PC-3 (cell line): ENCODE measurements at regions not wholly inside any gene's neighbourhood (a gene's known extent, or its start where the extent isn't known, plus 50 kb on each side); places are given as distances from the start of the nearest gene placed in this dataset.

Experiments used
- ATAC-seq: fragments of 200-7000 bp; cut with Tn5 transposase; 2 replicates; pipeline ENCODE4 v1.9.1; 2020; ENCODE audit warnings: mild to moderate bottlenecking, moderate library complexity
- BruUV-seq: library from RNA; stranded (reverse); fragments of 400-500 nt; replicated peaks from 2 replicates; lab custom pipeline; 2021; lab: Mats Ljungman, UMichigan
- CTCF ChIA-PET: fragments of 300-600 bp; sonication (Branson Sonifier 250); formaldehyde crosslinking; loops from one replicate; lab custom pipeline; 2022; ENCODE audit warnings: antibody characterized with exemption; lab: Charles Lee
- POLR2A ChIA-PET: fragments of 300-600 bp; sonication (Branson Sonifier 250); formaldehyde crosslinking; loops from one replicate; lab custom pipeline; 2022; ENCODE audit warnings: antibody characterized with exemption; ENCODE audit not compliant: unreplicated experiment; lab: Charles Lee
- DNase-seq: peaks from one replicate; pipeline ENCODE4 v3.0.0-alpha.2; 2015
- H2AFZ ChIP-seq: fragments of 300-600 bp; sonication (generic); 2 replicates; pipeline ENCODE4 v1.6.0; 2016; ENCODE audit warnings: antibody characterized with exemption, low read length
- H3F3A ChIP-seq: fragments of 300-600 bp; sonication (generic); one replicate; pipeline ENCODE4 v1.6.0; 2017; ENCODE audit warnings: antibody characterized with exemption, low read length, control low read depth, mild to moderate bottlenecking; ENCODE audit not compliant: unreplicated experiment
- H3K27ac ChIP-seq: fragments of 300-600 bp; sonication (generic); 2 replicates; pipeline ENCODE4 v1.5.1; 2016; ENCODE audit warnings: mild to moderate bottlenecking, low read length
- H3K27me3 ChIP-seq: fragments of 300-600 bp; sonication (generic); 2 replicates; pipeline ENCODE4 v1.6.1; 2016; ENCODE audit warnings: low read length, mixed read lengths
- H3K36me3 ChIP-seq: fragments of 300-600 bp; sonication (generic); 2 replicates; pipeline ENCODE4 v1.6.1; 2016; ENCODE audit warnings: low read depth, mixed run types, low read length, mixed read lengths
- H3K4me1 ChIP-seq: fragments of 300-600 bp; sonication (generic); 2 replicates; pipeline ENCODE4 v1.5.1; 2016; ENCODE audit warnings: low read length; ENCODE audit not compliant: insufficient read depth
- H3K4me2 ChIP-seq: fragments of 300-600 bp; sonication (generic); 2 replicates; pipeline ENCODE4 v1.6.0; 2016; ENCODE audit warnings: low read length
- H3K4me3 ChIP-seq: fragments of 300-600 bp; sonication (generic); 2 replicates; pipeline ENCODE4 v1.5.1; 2016; ENCODE audit warnings: mild to moderate bottlenecking, low read length, mixed read lengths
- H3K79me2 ChIP-seq: fragments of 300-600 bp; sonication (generic); 2 replicates; pipeline ENCODE4 v1.6.1; 2017; ENCODE audit warnings: low read length, mixed read lengths
- H3K9ac ChIP-seq: fragments of 300-600 bp; sonication (generic); 2 replicates; pipeline ENCODE4 v1.6.0; 2016; ENCODE audit warnings: mild to moderate bottlenecking, low read length
- H3K9me2 ChIP-seq: fragments of 300-600 bp; sonication (generic); replicated peaks from 2 replicates; pipeline ENCODE4 v1.6.1; 2016; ENCODE audit warnings: mixed run types, low read length, mixed read lengths
- H3K9me3 ChIP-seq: fragments of 300-600 bp; sonication (generic); 2 replicates; pipeline ENCODE4 v1.6.1; 2016; ENCODE audit warnings: low read length, mixed read lengths
- H4K20me1 ChIP-seq: fragments of 300-600 bp; sonication (generic); 2 replicates; pipeline ENCODE4 v1.6.1; 2016; ENCODE audit warnings: low read length, mixed read lengths
- EZH2 ChIP-seq: fragments of 300-600 bp; sonication (generic); IDR thresholded peaks from one replicate; pipeline ENCODE4 v1.6.1; 2017; ENCODE audit warnings: antibody characterized with exemption, mild to moderate bottlenecking, low read length; ENCODE audit not compliant: unreplicated experiment
- EZH2phosphoT487 ChIP-seq: fragments of 300-600 bp; sonication (generic); IDR thresholded peaks from 2 replicates; pipeline ENCODE4 v1.6.1; 2018; ENCODE audit warnings: mild to moderate bottlenecking, antibody characterized with exemption, low read length, borderline replicate concordance
- intact Hi-C: fragments of 100-400 bp; cut with micrococcal nuclease; formaldehyde crosslinking; loops from 2 replicates; pipeline ENCODE4 v1.9.0; 2023
- TF ChIP-seq, protein P1 (sequence below): fragments of 300-600 bp; sonication (generic); conservative IDR thresholded peaks from 2 replicates; pipeline ENCODE4 v1.5.1; 2017; ENCODE audit warnings: antibody characterized with exemption, low read depth, mild to moderate bottlenecking, low read length

DNA sequence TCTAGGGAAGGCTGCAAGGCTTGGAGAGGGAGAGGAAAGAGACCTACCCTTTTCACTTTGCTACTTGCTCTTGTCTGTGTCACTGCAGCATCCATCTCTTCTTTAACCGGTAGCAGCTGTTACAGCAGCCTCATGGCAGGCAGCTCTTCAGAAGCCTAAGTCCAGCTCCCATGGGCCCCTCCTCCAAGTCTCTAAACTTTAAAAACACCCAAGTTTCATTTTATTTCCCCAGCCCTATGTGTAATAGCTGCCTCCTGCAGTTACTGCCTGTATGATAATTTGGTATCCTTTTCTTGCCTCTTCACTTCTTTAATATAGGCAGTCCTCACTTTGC, 313.1 kb upstream of the PIK3R1 start:
- POLR2A ChIA-PET: no interaction called here
- H3K79me2 ChIP-seq: no peaks in the 10 kb centered on the region
- ATAC-seq: no peak
- intact Hi-C loops: no loop called here
- no peaks in the 10 kb centered on the region for H3K27me3 ChIP-seq
- CTCF ChIA-PET: no interaction called here
- H3K4me2 ChIP-seq: no peak overlapping the region
- no peak for DNase-seq
- no peaks in the 10 kb centered on the region for H3K36me3 ChIP-seq
- H3K9me2 ChIP-seq: no peaks in the 10 kb centered on the region
- H3K9me3 ChIP-seq: no peaks in the 10 kb centered on the region
- no peaks in the 10 kb centered on the region for H4K20me1 ChIP-seq
- TF ChIP-seq EZH2phosphoT487 (no peak), EZH2 (no peak)
- TF ChIP-seq, protein P1, sequence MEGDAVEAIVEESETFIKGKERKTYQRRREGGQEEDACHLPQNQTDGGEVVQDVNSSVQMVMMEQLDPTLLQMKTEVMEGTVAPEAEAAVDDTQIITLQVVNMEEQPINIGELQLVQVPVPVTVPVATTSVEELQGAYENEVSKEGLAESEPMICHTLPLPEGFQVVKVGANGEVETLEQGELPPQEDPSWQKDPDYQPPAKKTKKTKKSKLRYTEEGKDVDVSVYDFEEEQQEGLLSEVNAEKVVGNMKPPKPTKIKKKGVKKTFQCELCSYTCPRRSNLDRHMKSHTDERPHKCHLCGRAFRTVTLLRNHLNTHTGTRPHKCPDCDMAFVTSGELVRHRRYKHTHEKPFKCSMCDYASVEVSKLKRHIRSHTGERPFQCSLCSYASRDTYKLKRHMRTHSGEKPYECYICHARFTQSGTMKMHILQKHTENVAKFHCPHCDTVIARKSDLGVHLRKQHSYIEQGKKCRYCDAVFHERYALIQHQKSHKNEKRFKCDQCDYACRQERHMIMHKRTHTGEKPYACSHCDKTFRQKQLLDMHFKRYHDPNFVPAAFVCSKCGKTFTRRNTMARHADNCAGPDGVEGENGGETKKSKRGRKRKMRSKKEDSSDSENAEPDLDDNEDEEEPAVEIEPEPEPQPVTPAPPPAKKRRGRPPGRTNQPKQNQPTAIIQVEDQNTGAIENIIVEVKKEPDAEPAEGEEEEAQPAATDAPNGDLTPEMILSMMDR: no peak
- no peak overlapping the region for H3K9ac ChIP-seq
- H3K4me3 ChIP-seq: no peak overlapping the region
- no peaks in the 10 kb centered on the region for H3F3A ChIP-seq
- no peak overlapping the region for H3K27ac ChIP-seq
- no peak overlapping the region for H2AFZ ChIP-seq
- no TSS peak for BruUV-seq
- no peaks in the 10 kb centered on the region for H3K4me1 ChIP-seq

DNA sequence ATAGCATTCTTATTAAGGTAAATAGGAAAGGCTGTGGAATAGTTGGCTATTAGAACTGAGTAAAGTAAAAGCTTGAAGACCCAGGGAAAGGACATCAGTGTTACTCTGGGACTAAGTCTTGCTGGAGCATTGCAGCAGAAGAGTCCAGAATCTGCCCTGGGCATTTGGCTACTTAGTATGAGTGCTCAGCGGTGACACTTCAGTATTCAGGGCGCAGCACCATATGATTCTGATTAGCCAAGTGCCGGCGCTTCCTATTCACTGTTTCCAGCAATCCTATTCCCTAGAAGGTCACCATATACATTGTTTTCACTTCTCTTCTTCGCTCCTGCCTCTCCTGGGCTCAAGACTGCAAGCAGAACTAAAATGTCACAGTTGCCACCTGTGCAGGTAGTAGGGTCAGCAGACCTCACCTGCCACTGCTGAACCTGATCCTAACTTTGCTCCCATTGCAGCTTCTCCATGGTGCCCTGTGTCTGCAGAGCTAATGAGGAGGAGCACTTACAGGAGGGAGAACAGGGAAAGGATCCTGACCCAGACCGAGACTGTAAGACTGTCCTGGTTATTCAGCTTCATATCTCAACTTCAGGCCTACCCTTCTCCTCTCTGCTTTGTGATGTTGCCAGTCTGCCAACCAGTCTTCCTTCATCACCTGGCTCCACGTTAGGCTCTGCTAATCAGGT, 313.6 kb upstream of the PIK3R1 start:
- H3K9me2 ChIP-seq: no peaks in the 10 kb centered on the region
- intact Hi-C loops: no loop called here
- no peaks in the 10 kb centered on the region for H3K79me2 ChIP-seq
- no peaks in the 10 kb centered on the region for H3K27me3 ChIP-seq
- DNase-seq (no peak), ATAC-seq (no peak)
- no peaks in the 10 kb centered on the region for H3F3A ChIP-seq
- H3K36me3 ChIP-seq: no peaks in the 10 kb centered on the region
- ChIA-PET CTCF (no interaction called here), POLR2A (no interaction called here)
- H2AFZ ChIP-seq: no peak overlapping the region
- no peaks in the 10 kb centered on the region for H3K9me3 ChIP-seq
- H3K4me2 ChIP-seq: no peak overlapping the region
- H3K27ac ChIP-seq: no peak overlapping the region
- no peaks in the 10 kb centered on the region for H3K4me1 ChIP-seq
- no peak overlapping the region for H3K4me3 ChIP-seq
- no TSS peak for BruUV-seq
- no peak for TF ChIP-seq EZH2phosphoT487
- TF ChIP-seq, protein P1: no peak
- no peak for TF ChIP-seq EZH2
- no peaks in the 10 kb centered on the region for H4K20me1 ChIP-seq
- H3K9ac ChIP-seq: no peak overlapping the region

DNA sequence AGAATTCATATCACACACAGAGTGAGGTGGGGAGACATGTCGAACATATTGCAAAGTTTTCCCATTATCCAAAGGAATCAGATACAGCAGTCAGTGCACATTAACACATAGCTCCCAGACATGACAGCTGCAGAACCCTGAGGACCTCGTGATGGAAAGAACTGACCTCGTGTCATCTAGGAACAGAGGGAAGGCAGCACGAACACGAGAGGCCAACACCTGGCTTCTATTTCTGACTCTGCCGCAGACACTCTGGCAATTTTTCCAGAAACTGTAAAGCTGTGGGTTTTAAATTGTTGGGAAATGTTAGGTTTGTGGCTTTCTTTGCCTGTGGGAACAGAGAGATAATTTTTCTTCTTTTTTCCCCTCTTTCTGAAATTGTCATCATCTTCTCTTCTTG, 315.0 kb upstream of the PIK3R1 start:
- intact Hi-C loops: no loop called here
- ChIA-PET CTCF (no interaction called here), POLR2A (no interaction called here)

More for the DNA sequence above, 315.0 kb upstream of the PIK3R1 start:
- no peaks in the 10 kb centered on the region for H3K36me3 ChIP-seq
- H3K4me2 ChIP-seq: no peak overlapping the region
- H3K4me1 ChIP-seq: no peaks in the 10 kb centered on the region
- no peak overlapping the region for H3K4me3 ChIP-seq
- no peaks in the 10 kb centered on the region for H3K79me2 ChIP-seq
- no peak for ATAC-seq
- DNase-seq: no peak
- H3K27ac ChIP-seq: no peak overlapping the region
- no TSS peak for BruUV-seq
- no peaks in the 10 kb centered on the region for H3K9me2 ChIP-seq
- no peaks in the 10 kb centered on the region for H3F3A ChIP-seq
- no peaks in the 10 kb centered on the region for H3K9me3 ChIP-seq
- H4K20me1 ChIP-seq: no peaks in the 10 kb centered on the region
- no peaks in the 10 kb centered on the region for H3K27me3 ChIP-seq
- no peak overlapping the region for H2AFZ ChIP-seq
- H3K9ac ChIP-seq: no peak overlapping the region
- TF ChIP-seq, protein P1: no peak
- TF ChIP-seq EZH2 (no peak), EZH2phosphoT487 (no peak)
